ENCODE measurements at regions not wholly inside any gene's neighbourhood (a gene's known extent, or its start where the extent isn't known, plus 50 kb on each side); places are given as distances from the start of the nearest gene placed in this dataset.
A peak's percentile ranks its signal among the peaks of the same experiment; 100 is the strongest.

GRCh38 chr6:168961264-168961656, 292.4 kb downstream of the THBS2 start:
- H3K4me3 ChIP-seq (ENCODE audit: low read depth, low read length): no peak overlapping the region
- H3K27me3 ChIP-seq (replicated peaks): no peaks in the 10 kb centered on the region

GRCh38 chr6:168960551-168961263, 292.9 kb downstream of the THBS2 start:
- TF ChIP-seq CTCF (IDR thresholded peaks at IDR 0.05; ENCODE audit: low read depth, low read length, missing control alignments): no peak
- H3K36me3 ChIP-seq (replicated peaks): no peaks in the 10 kb centered on the region
- in situ Hi-C loops (cut with HindIII; ENCODE audit: low pct_ligation_motif_present, low sequenced_read_pairs): no loop called here
- H3K4me3 ChIP-seq (ENCODE audit: low read depth, low read length): no peak overlapping the region
- H3K27me3 ChIP-seq (replicated peaks): no peaks in the 10 kb centered on the region
- H3K27ac ChIP-seq: no peak overlapping the region
- no peak for DNase-seq

More at GRCh38 chr6:168961264-168961656, 292.4 kb downstream of the THBS2 start:
- no peak overlapping the region for H3K27ac ChIP-seq
- in situ Hi-C loops (cut with HindIII; ENCODE audit: low pct_ligation_motif_present, low sequenced_read_pairs): no loop called here
- no peaks in the 10 kb centered on the region for H3K36me3 ChIP-seq (replicated peaks)
- no peak for DNase-seq
- no peak for TF ChIP-seq CTCF (IDR thresholded peaks at IDR 0.05; ENCODE audit: low read depth, low read length, missing control alignments)

GRCh38 chr6:168959696-168960095, 293.9 kb downstream of the THBS2 start:
- TF ChIP-seq CTCF (IDR thresholded peaks at IDR 0.05; ENCODE audit: low read depth, low read length, missing control alignments): no peak
- in situ Hi-C loops (cut with HindIII; ENCODE audit: low pct_ligation_motif_present, low sequenced_read_pairs): no loop called here

GRCh38 chr6:168956884-168957730, 296.5 kb downstream of the THBS2 start:
- DNase-seq: peak; percentile 87
- H3K36me3 ChIP-seq (replicated peaks): no peaks in the 10 kb centered on the region
- peak; percentile 94 for TF ChIP-seq CTCF (IDR thresholded peaks at IDR 0.05; ENCODE audit: low read depth, low read length, missing control alignments)
- H3K27me3 ChIP-seq (replicated peaks): no peaks in the 10 kb centered on the region
- no peak overlapping the region for H3K4me3 ChIP-seq (ENCODE audit: low read depth, low read length)
- in situ Hi-C loops (cut with HindIII; ENCODE audit: low pct_ligation_motif_present, low sequenced_read_pairs): no loop called here
- no peak overlapping the region for H3K27ac ChIP-seq

More at GRCh38 chr6:168959696-168960095, 293.9 kb downstream of the THBS2 start:
- DNase-seq: no peak
- H3K4me3 ChIP-seq (ENCODE audit: low read depth, low read length): no peak overlapping the region
- H3K27ac ChIP-seq: no peak overlapping the region
- no peaks in the 10 kb centered on the region for H3K36me3 ChIP-seq (replicated peaks)
- H3K27me3 ChIP-seq (replicated peaks): no peaks in the 10 kb centered on the region

GRCh38 chr6:168956141-168956838, 297.4 kb downstream of the THBS2 start:
- no peaks in the 10 kb centered on the region for H3K36me3 ChIP-seq (replicated peaks)
- in situ Hi-C loops (cut with HindIII; ENCODE audit: low pct_ligation_motif_present, low sequenced_read_pairs): no loop called here
- no peak overlapping the region for H3K4me3 ChIP-seq (ENCODE audit: low read depth, low read length)
- peak; percentile 11 for DNase-seq
- H3K27me3 ChIP-seq (replicated peaks): peaks cover 1% of the 10 kb centered on the region
- H3K27ac ChIP-seq: peak overlapping the region; percentile 0
- no peak for TF ChIP-seq CTCF (IDR thresholded peaks at IDR 0.05; ENCODE audit: low read depth, low read length, missing control alignments)

Measured in brain microvascular endothelial cell (primary cell).